ENCODE measurements at regions not wholly inside any gene's neighbourhood (a gene's known extent, or its start where the extent isn't known, plus 50 kb on each side); places are given as distances from the start of the nearest gene placed in this dataset.
"Not testable (repeated sequence)": the region's sequence is repeated elsewhere in the genome, so short reads cannot be mapped to it uniquely, and the experiment has no call there.

DNA sequence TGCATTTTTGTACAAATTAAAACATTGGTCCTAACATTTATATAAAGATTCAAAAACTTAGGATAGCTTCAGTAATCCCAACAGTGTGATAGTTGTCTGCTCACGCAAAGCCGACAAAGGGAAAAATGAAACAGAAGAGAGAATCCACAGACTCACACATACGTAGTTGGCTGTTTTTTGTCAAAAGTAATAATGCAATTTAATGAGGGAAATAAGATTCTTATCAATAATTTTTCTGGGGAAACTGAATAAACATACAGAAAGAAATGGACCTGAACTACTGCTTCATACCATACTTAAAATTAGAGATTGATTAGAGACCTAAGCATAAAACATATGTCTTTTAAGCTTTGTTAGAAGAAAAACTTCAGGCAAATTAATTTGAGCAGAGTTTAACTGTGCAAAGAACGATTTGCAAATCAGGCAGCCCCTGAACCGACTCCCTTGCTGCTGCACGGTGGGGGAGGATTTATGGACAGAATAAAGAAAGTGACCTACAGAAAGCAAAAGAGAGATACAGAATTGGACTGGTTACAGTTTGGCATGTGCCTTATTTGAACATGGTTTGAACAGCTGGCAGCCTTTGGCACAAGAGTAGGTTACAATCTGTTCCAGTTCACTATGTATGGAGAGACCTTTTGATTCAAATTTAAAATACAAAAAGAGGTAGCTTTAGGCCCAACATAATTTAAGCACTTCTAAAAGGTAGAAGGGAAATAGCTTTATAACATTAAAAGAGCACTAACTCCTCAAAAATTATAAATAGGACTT, 64.9 kb upstream of the CTSV start:
- H3K9me3 ChIP-seq (ENCODE audit: control insufficient read depth in 1 of 2, low read length in 2 of 2); H3K27me3 ChIP-seq (ENCODE audit: insufficient read depth, low read length); H3K27me3 Mint-ChIP-seq; H3K27ac ChIP-seq (ENCODE audit: low read depth, low read length); POLR2A ChIA-PET (ENCODE audit: partially characterized antibody); H3K4me3 ChIP-seq (ENCODE audit: low read length in 2 of 2); H3K4me3 Mint-ChIP-seq; intact Hi-C loops (cut with micrococcal nuclease); H3K36me3 ChIP-seq (ENCODE audit: insufficient read depth, low read length); H3K36me3 Mint-ChIP-seq; H3K27ac Mint-ChIP-seq; H3K4me1 ChIP-seq (ENCODE audit: insufficient read depth, low read length); H3K4me1 Mint-ChIP-seq; CTCF ChIA-PET (ENCODE audit: partially characterized antibody); DNase-seq; H3K9me3 Mint-ChIP-seq: not testable (repeated sequence)

DNA sequence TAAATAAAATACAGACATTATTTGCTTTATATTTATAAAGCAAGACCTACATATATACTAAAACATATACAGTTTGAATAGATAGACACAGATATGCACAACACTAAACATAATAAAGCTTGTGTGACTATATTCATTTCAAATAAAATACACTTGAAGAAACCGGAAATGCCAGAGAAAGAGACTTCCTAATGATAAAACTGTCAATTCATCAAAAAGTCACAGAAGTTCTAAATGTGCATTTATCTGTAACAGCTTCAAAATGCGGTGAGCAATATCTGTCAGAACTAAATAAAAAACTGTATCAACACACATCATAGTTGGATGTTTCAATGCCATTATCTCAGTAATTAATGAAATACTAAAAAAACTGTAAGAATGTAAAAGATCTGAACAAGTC, 60.6 kb upstream of the CTSV start:
- DNase-seq; H3K27ac Mint-ChIP-seq; CTCF ChIA-PET (ENCODE audit: partially characterized antibody); H3K9me3 Mint-ChIP-seq; H3K36me3 Mint-ChIP-seq; H3K4me3 Mint-ChIP-seq; H3K27me3 Mint-ChIP-seq; H3K4me1 Mint-ChIP-seq; H3K36me3 ChIP-seq (ENCODE audit: insufficient read depth, low read length); H3K27me3 ChIP-seq (ENCODE audit: insufficient read depth, low read length); intact Hi-C loops (cut with micrococcal nuclease); H3K4me1 ChIP-seq (ENCODE audit: insufficient read depth, low read length); H3K4me3 ChIP-seq (ENCODE audit: low read length in 2 of 2); H3K27ac ChIP-seq (ENCODE audit: low read depth, low read length); POLR2A ChIA-PET (ENCODE audit: partially characterized antibody); H3K9me3 ChIP-seq (ENCODE audit: control insufficient read depth in 1 of 2, low read length in 2 of 2): not testable (repeated sequence)

DNA sequence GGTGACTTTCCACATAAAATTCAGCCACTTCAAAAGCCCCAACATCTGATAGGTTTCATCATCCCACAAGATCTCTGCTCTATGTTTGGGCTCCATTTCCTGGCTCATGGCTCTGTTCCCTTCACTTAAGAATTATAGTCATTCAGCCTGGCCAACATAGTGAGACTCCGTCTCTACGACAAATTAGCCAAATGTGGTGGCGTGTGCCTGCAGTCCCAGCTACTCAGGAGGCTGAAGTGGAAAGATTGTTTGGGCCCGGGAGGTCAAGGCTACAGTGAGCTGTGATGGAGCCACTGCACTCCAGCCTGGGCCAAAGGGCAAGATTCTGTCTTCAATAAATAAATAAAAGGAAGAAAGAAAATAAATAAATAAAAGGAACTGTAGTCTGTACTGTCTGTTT, 57.9 kb upstream of the CTSV start:
- no peaks in the 10 kb centered on the region for H3K4me1 ChIP-seq (ENCODE audit: insufficient read depth, low read length)
- no peaks in the 10 kb centered on the region for H3K36me3 ChIP-seq (ENCODE audit: insufficient read depth, low read length)
- DNase-seq: no peak
- H3K9me3 ChIP-seq (ENCODE audit: control insufficient read depth in 1 of 2, low read length in 2 of 2): no peaks in the 10 kb centered on the region
- H3K27me3 Mint-ChIP-seq: peaks cover 1 to 3% of the 10 kb centered on the region in 2 donors
- POLR2A ChIA-PET (ENCODE audit: partially characterized antibody): no interaction called here
- no peak overlapping the region for H3K27ac Mint-ChIP-seq
- no peaks in the 10 kb centered on the region for H3K27me3 ChIP-seq (ENCODE audit: insufficient read depth, low read length)
- H3K4me3 ChIP-seq (ENCODE audit: low read length in 2 of 2): no peak overlapping the region
- no peaks in the 10 kb centered on the region for H3K9me3 Mint-ChIP-seq
- intact Hi-C loops (cut with micrococcal nuclease): no loop called here
- no peaks in the 10 kb centered on the region for H3K36me3 Mint-ChIP-seq
- H3K4me1 Mint-ChIP-seq: no peaks in the 10 kb centered on the region
- CTCF ChIA-PET (ENCODE audit: partially characterized antibody): no interaction called here
- no peak overlapping the region for H3K27ac ChIP-seq (ENCODE audit: low read depth, low read length)
- no peak overlapping the region for H3K4me3 Mint-ChIP-seq

DNA sequence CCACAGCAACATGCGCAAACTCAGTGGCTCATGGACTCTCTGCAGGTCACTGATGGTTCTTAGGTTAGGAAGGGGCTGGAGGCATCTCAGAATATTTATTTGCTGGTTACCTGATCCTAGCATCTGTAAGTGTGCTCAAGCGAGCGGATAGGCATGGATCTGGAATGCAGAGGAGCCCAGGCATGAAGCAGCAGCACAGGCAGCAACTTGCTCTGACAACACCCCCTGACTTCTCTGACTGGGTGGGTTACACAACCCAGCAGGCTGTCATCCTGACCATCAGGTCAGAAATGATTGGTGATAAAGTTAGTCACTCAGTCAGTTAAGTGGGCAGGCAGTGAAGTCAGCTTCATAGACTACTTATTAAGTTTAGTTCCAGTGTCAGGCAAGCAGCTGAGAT, 50.4 kb upstream of the CTSV start:
- H3K4me3 Mint-ChIP-seq; H3K36me3 ChIP-seq (ENCODE audit: insufficient read depth, low read length); intact Hi-C loops (cut with micrococcal nuclease); H3K27ac Mint-ChIP-seq; CTCF ChIA-PET (ENCODE audit: partially characterized antibody); H3K36me3 Mint-ChIP-seq; H3K27ac ChIP-seq (ENCODE audit: low read depth, low read length); H3K4me1 ChIP-seq (ENCODE audit: insufficient read depth, low read length); H3K27me3 ChIP-seq (ENCODE audit: insufficient read depth, low read length); H3K9me3 ChIP-seq (ENCODE audit: control insufficient read depth in 1 of 2, low read length in 2 of 2); H3K4me1 Mint-ChIP-seq; POLR2A ChIA-PET (ENCODE audit: partially characterized antibody); H3K9me3 Mint-ChIP-seq; DNase-seq; H3K4me3 ChIP-seq (ENCODE audit: low read length in 2 of 2): not testable (repeated sequence)
- H3K27me3 Mint-ChIP-seq: peaks cover 9 to 32% of the 10 kb centered on the region in 2 donors
